ENCODE measurements at regions not wholly inside any gene's neighbourhood (a gene's known extent, or its start where the extent isn't known, plus 50 kb on each side); places are given as distances from the start of the nearest gene placed in this dataset.

DNA sequence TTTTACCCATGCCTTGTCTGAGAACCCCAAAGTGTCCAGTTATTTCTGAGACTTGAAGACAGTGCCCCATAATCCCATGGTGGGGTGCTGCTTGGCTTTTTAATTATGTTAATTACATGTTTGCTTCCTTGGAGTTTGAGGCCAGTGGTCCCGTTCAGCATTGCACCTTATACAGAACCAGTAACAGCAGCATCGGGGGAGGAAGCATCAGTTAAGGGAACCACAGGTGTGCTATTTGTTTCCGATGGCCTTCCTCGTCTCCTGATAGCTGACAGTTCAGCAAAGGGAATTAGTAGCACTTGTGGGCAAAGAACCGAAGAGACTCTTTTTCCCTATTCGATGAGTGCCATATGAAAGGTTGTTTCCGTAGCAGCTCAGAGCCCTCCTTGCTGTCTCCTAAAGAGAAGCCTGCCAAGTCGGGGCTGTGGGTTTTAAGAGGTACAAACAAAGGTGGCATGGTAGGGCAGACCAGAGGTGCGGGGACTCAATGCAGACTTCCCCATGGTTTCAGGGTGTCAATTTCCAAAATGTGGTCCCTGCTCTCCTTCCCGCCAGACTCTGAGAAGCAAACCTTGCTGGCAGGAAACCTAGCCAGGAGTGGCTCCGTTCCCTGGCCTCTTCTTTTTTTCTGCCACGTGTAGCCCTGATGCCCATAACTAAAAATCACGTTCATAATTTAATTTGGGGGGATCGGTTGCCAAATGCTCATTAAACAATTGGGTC lies 225.2 kb upstream of the TSHZ3 start:
- DNase-seq (ENCODE audit: low read depth): no peak
- H3K4me3 ChIP-seq (ENCODE audit: low read length): no peak overlapping the region
- TF ChIP-seq, protein P1, sequence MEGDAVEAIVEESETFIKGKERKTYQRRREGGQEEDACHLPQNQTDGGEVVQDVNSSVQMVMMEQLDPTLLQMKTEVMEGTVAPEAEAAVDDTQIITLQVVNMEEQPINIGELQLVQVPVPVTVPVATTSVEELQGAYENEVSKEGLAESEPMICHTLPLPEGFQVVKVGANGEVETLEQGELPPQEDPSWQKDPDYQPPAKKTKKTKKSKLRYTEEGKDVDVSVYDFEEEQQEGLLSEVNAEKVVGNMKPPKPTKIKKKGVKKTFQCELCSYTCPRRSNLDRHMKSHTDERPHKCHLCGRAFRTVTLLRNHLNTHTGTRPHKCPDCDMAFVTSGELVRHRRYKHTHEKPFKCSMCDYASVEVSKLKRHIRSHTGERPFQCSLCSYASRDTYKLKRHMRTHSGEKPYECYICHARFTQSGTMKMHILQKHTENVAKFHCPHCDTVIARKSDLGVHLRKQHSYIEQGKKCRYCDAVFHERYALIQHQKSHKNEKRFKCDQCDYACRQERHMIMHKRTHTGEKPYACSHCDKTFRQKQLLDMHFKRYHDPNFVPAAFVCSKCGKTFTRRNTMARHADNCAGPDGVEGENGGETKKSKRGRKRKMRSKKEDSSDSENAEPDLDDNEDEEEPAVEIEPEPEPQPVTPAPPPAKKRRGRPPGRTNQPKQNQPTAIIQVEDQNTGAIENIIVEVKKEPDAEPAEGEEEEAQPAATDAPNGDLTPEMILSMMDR (conservative IDR thresholded peaks at IDR 0.05; ENCODE audit: low read depth, low read length): no peak

DNA sequence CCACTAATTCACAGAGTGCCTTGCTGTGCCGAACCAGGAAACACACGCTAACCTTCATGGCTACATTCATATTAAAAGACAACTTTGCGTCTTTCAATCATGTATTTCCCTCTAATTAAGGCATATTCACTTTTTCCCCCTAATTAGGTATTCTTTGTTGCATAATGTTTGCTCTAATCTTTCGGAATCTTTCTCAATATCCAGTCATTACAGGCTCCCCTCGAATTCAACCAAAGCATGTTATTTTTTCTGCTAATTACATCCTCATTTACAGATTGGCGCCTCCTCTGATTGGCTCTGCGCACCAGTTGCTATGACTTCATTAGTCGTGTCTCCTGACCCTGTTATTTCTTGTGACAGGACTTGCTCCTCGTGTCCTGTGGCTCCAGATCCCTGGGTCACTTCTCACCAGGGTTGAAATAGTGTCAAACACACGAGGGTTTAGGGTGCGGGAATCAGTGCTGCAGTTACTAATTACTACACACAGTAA lies 226.7 kb upstream of the TSHZ3 start:
- TF ChIP-seq, protein P1 (conservative IDR thresholded peaks at IDR 0.05; ENCODE audit: low read depth, low read length): no peak
- H3K4me3 ChIP-seq (ENCODE audit: low read length): no peak overlapping the region
- DNase-seq (ENCODE audit: low read depth): no peak

DNA sequence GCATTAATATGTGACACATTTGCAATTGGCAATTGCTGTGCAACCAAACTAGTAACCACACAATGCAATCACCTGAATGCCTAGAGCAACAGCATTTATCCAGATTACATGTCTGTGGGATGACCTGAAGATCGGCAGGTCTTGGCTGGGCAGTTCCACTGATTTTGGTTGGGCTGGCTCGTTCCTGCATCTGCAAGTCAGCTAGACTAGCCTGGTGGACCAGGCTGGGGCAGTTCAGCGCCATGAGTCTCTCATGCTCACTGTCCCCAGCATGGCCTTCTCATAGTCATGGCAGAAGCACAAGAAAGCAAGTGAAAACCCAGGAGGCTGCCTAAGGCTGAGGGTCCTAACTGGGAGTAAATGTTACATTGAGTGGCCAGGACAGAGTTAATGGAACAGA lies 229.1 kb upstream of the TSHZ3 start:
- no peak overlapping the region for H3K4me3 ChIP-seq (ENCODE audit: low read length)
- TF ChIP-seq, protein P1 (conservative IDR thresholded peaks at IDR 0.05; ENCODE audit: low read depth, low read length): no peak
- no peak for DNase-seq (ENCODE audit: low read depth)

DNA sequence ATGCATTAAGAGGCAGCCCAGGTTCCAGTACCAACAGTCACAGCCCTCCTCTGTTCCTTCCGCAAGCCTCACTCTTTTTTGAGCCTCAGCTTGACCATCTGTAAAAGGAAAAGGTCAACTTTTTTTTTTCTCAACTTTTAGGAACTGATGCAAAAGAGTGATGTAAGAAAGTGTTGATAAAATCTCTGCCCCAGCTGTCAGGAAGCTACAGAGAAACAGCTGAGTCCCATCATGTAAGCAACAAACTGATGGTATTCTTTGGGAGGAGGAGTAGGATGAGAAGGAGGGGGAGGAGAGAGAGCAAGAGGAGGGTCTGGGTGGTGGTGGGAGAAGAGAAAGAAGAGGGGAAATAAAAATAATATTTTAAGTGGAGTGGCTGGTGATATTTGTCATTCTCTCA lies 233.9 kb upstream of the TSHZ3 start:
- TF ChIP-seq, protein P1 (conservative IDR thresholded peaks at IDR 0.05; ENCODE audit: low read depth, low read length): no peak
- H3K4me3 ChIP-seq (ENCODE audit: low read length): no peak overlapping the region
- DNase-seq (ENCODE audit: low read depth): no peak

DNA sequence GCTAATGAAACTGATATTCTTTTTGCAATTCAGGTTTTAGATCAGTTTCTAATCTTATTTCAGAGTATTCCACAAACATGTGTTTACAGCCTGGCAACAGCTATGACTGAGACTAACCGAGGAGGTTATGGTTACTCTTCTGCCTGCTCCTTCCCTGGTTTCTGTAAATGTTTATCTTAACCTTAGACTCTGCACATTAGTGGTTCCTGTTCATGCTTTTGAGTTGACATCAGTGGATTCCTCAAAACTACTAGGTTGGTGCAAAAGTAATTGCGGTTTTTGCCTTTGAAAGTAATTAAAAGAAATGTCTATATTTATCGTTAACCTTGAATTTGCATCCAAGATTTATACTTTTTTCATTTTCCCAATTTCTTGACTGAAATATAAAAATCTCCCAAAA lies 237.0 kb upstream of the TSHZ3 start:
- TF ChIP-seq, protein P1 (conservative IDR thresholded peaks at IDR 0.05; ENCODE audit: low read depth, low read length): no peak
- DNase-seq (ENCODE audit: low read depth): no peak
- no peak overlapping the region for H3K4me3 ChIP-seq (ENCODE audit: low read length)

DNA sequence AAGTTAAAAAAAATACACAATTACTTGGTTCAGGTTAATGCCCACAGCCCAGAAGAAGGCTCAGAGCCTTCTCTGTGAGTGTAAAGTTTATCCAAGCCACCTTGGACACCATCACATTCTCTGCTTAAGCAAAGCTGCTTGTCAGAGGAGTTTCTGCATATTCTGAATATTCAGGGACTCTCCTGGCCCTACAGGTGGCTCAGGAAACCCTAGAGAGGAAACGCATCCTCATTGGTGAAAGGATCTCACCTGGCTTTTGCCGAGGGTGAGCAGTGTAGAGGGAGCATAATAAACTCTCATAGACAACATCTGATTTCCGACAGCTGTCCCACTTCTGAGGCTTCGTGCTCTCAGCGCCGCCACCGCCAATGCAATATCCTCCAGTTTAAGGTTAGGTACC lies 239.9 kb upstream of the TSHZ3 start:
- H3K4me3 ChIP-seq (ENCODE audit: low read length): no peak overlapping the region
- no peak for DNase-seq (ENCODE audit: low read depth)
- TF ChIP-seq, protein P1 (conservative IDR thresholded peaks at IDR 0.05; ENCODE audit: low read depth, low read length): no peak

DNA sequence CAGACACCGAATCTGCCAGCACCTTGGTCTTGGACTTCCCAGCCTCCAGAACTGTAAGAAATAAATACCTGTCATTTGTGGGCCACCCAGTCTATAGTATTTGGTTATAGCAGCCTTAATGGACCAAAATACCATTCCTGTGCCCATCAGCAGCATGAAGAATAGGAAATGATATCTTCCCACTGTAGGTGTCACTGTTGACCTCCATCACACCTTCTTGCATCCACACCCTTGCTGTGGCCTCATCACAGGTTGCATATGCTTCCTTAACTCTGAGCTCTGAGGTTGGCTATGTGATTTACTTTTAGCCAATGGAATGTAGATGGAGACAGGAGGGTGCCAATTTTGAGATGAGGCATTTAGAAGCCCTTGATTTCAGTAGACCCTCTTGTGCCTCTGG lies 242.0 kb upstream of the TSHZ3 start:
- TF ChIP-seq, protein P1 (conservative IDR thresholded peaks at IDR 0.05; ENCODE audit: low read depth, low read length): no peak
- H3K4me3 ChIP-seq (ENCODE audit: low read length): no peak overlapping the region
- no peak for DNase-seq (ENCODE audit: low read depth)
